Neural crest cell (in vitro differentiated cells): ENCODE measurements at regions not wholly inside any gene's neighbourhood (a gene's known extent, or its start where the extent isn't known, plus 50 kb on each side); places are given as distances from the start of the nearest gene placed in this dataset.

Experiments used
- DNase-seq: peaks from one replicate; pipeline ENCODE4 v3.0.0; 2021; ENCODE audit warnings: low read depth, mixed read lengths, low spot score
- H3K27ac Mint-ChIP-seq: one replicate; pipeline ENCODE4 v1.8.0; 2021; ENCODE audit warnings: mild to moderate bottlenecking, mixed read lengths; ENCODE audit not compliant: unreplicated experiment
- H3K27me3 Mint-ChIP-seq: 2 replicates; pipeline ENCODE4 v1.8.0; 2021; ENCODE audit warnings: low read depth, mild to moderate bottlenecking, mixed read lengths
- H3K36me3 Mint-ChIP-seq: 2 replicates; pipeline ENCODE4 v1.8.0; 2021; ENCODE audit warnings: low read depth, mild to moderate bottlenecking, mixed read lengths
- H3K4me1 Mint-ChIP-seq: 2 replicates; pipeline ENCODE4 v1.8.0; 2021; ENCODE audit warnings: mixed read lengths
- H3K4me3 Mint-ChIP-seq: one replicate; pipeline ENCODE4 v1.8.0; 2021; ENCODE audit warnings: mild to moderate bottlenecking, mixed read lengths
- H3K9me3 Mint-ChIP-seq: 2 replicates; pipeline ENCODE4 v1.8.0; 2021; ENCODE audit warnings: mixed read lengths
- CTCF ChIP-seq: fragments of 200-600 bp; sonication (generic); conservative IDR thresholded peaks from 2 replicates; pipeline ENCODE4 v1.5.0; 2021; ENCODE audit warnings: antibody characterized with exemption, mild to moderate bottlenecking

GRCh38 chr20:33919653-33920052 lies 74.1 kb upstream of the RALY start:
- H3K36me3 Mint-ChIP-seq, result no peaks in the 10 kb centered on the region
- no peak overlapping the region for H3K27ac Mint-ChIP-seq
- H3K4me1 Mint-ChIP-seq, result no peaks in the 10 kb centered on the region
- no peak overlapping the region for H3K4me3 Mint-ChIP-seq
- no peaks in the 10 kb centered on the region for H3K9me3 Mint-ChIP-seq
- DNase-seq, result no peak
- no peak for TF ChIP-seq CTCF
- peaks cover 2% of the 10 kb centered on the region for H3K27me3 Mint-ChIP-seq

GRCh38 chr20:33922224-33922623 lies 71.5 kb upstream of the RALY start:
- no peak overlapping the region for H3K27ac Mint-ChIP-seq
- H3K4me1 Mint-ChIP-seq, result no peaks in the 10 kb centered on the region
- no peak for TF ChIP-seq CTCF
- no peak overlapping the region for H3K4me3 Mint-ChIP-seq
- peaks cover 2% of the 10 kb centered on the region for H3K27me3 Mint-ChIP-seq
- H3K9me3 Mint-ChIP-seq, result no peaks in the 10 kb centered on the region
- no peak for DNase-seq
- H3K36me3 Mint-ChIP-seq, result no peaks in the 10 kb centered on the region

GRCh38 chr20:33923740-33924139 lies 70.0 kb upstream of the RALY start:
- no peak for DNase-seq
- H3K27ac Mint-ChIP-seq, result no peak overlapping the region
- no peaks in the 10 kb centered on the region for H3K36me3 Mint-ChIP-seq
- TF ChIP-seq CTCF, result no peak
- peaks cover 2% of the 10 kb centered on the region for H3K27me3 Mint-ChIP-seq
- H3K4me3 Mint-ChIP-seq, result no peak overlapping the region
- H3K4me1 Mint-ChIP-seq, result no peaks in the 10 kb centered on the region
- H3K9me3 Mint-ChIP-seq, result no peaks in the 10 kb centered on the region

- DNase-seq, result no peak
- no peak for TF ChIP-seq CTCF
- H3K9me3 Mint-ChIP-seq, result no peaks in the 10 kb centered on the region
- no peaks in the 10 kb centered on the region for H3K4me1 Mint-ChIP-seq
- no peaks in the 10 kb centered on the region for H3K27me3 Mint-ChIP-seq
- H3K4me3 Mint-ChIP-seq, result no peak overlapping the region
- no peak overlapping the region for H3K27ac Mint-ChIP-seq
- no peaks in the 10 kb centered on the region for H3K36me3 Mint-ChIP-seq
Observed at GRCh38 chr20:33925867-33926266, 67.8 kb upstream of the RALY start.

GRCh38 chr20:33926425-33926824 lies 67.3 kb upstream of the RALY start:
- no peak for TF ChIP-seq CTCF
- H3K4me3 Mint-ChIP-seq, result no peak overlapping the region
- no peaks in the 10 kb centered on the region for H3K4me1 Mint-ChIP-seq
- H3K27ac Mint-ChIP-seq, result no peak overlapping the region
- DNase-seq, result no peak
- no peaks in the 10 kb centered on the region for H3K36me3 Mint-ChIP-seq
- no peaks in the 10 kb centered on the region for H3K9me3 Mint-ChIP-seq
- H3K27me3 Mint-ChIP-seq, result no peaks in the 10 kb centered on the region

GRCh38 chr20:33927724-33928123 lies 66.0 kb upstream of the RALY start:
- Mint-ChIP-seq H3K27ac (peak overlapping the region; percentile 14), H3K27me3 (no peaks in the 10 kb centered on the region), H3K4me1 (no peaks in the 10 kb centered on the region), H3K4me3 (no peak overlapping the region), H3K36me3 (no peaks in the 10 kb centered on the region), H3K9me3 (no peaks in the 10 kb centered on the region)
- TF ChIP-seq CTCF, result no peak
- no peak for DNase-seq
